ENCODE measurements at regions not wholly inside any gene's neighbourhood (a gene's known extent, or its start where the extent isn't known, plus 50 kb on each side); places are given as distances from the start of the nearest gene placed in this dataset.

GRCh38 chr3:113091417-113091816 is 100.6 kb downstream of the GTPBP8 start:
- in situ Hi-C loops (cut with HindIII; ENCODE audit: low pct_unique_long_range_greater_than_20kb, low sequenced_read_pairs): no loop called here
- no peak for DNase-seq (ENCODE audit: low read depth)

GRCh38 chr3:113092746-113093145 is 102.0 kb downstream of the GTPBP8 start:
- in situ Hi-C loops (cut with HindIII; ENCODE audit: low pct_unique_long_range_greater_than_20kb, low sequenced_read_pairs): no loop called here

GRCh38 chr3:113094337-113095221 is 103.8 kb downstream of the GTPBP8 start:
- in situ Hi-C loops (cut with HindIII; ENCODE audit: low pct_unique_long_range_greater_than_20kb, low sequenced_read_pairs): no loop called here
- no peak for DNase-seq (ENCODE audit: low read depth)

More at GRCh38 chr3:113092746-113093145, 102.0 kb downstream of the GTPBP8 start:
- DNase-seq (ENCODE audit: low read depth): no peak

GRCh38 chr3:113096188-113096892 is 105.6 kb downstream of the GTPBP8 start:
- in situ Hi-C loops (cut with HindIII; ENCODE audit: low pct_unique_long_range_greater_than_20kb, low sequenced_read_pairs): no loop called here
- peak; percentile 11 for DNase-seq (ENCODE audit: low read depth)

GRCh38 chr3:113097960-113098447 is 107.2 kb downstream of the GTPBP8 start:
- in situ Hi-C loops (cut with HindIII; ENCODE audit: low pct_unique_long_range_greater_than_20kb, low sequenced_read_pairs): no loop called here
- peak; percentile 66 for DNase-seq (ENCODE audit: low read depth)

- in situ Hi-C loops (cut with HindIII; ENCODE audit: low pct_unique_long_range_greater_than_20kb, low sequenced_read_pairs): no loop called here
- DNase-seq (ENCODE audit: low read depth): no peak
Observed at GRCh38 chr3:113100063-113100462, 109.3 kb downstream of the GTPBP8 start.

GRCh38 chr3:113103588-113103987 is 107.8 kb upstream of the BOC start:
- in situ Hi-C loops (cut with HindIII; ENCODE audit: low pct_unique_long_range_greater_than_20kb, low sequenced_read_pairs): no loop called here
- no peak for DNase-seq (ENCODE audit: low read depth)

- no peak for DNase-seq (ENCODE audit: low read depth)
Observed at GRCh38 chr3:113104357-113105092, 106.8 kb upstream of the BOC start.

GRCh38 chr3:113105093-113105449 is 106.3 kb upstream of the BOC start:
- in situ Hi-C loops (cut with HindIII; ENCODE audit: low pct_unique_long_range_greater_than_20kb, low sequenced_read_pairs): no loop called here

More at GRCh38 chr3:113104357-113105092, 106.8 kb upstream of the BOC start:
- in situ Hi-C loops (cut with HindIII; ENCODE audit: low pct_unique_long_range_greater_than_20kb, low sequenced_read_pairs): no loop called here

GRCh38 chr3:113105966-113106660 is 105.2 kb upstream of the BOC start:
- in situ Hi-C loops (cut with HindIII; ENCODE audit: low pct_unique_long_range_greater_than_20kb, low sequenced_read_pairs): no loop called here
- DNase-seq (ENCODE audit: low read depth): no peak

More at GRCh38 chr3:113105093-113105449, 106.3 kb upstream of the BOC start:
- no peak for DNase-seq (ENCODE audit: low read depth)

GRCh38 chr3:113110267-113110666 is 101.1 kb upstream of the BOC start:
- in situ Hi-C loops (cut with HindIII; ENCODE audit: low pct_unique_long_range_greater_than_20kb, low sequenced_read_pairs): no loop called here
- no peak for DNase-seq (ENCODE audit: low read depth)

- in situ Hi-C loops (cut with HindIII; ENCODE audit: low pct_unique_long_range_greater_than_20kb, low sequenced_read_pairs): no loop called here
Observed at GRCh38 chr3:113111011-113111707, 100.2 kb upstream of the BOC start.

GRCh38 chr3:113113361-113113760 is 98.0 kb upstream of the BOC start:
- in situ Hi-C loops (cut with HindIII; ENCODE audit: low pct_unique_long_range_greater_than_20kb, low sequenced_read_pairs): no loop called here

More at GRCh38 chr3:113111011-113111707, 100.2 kb upstream of the BOC start:
- no peak for DNase-seq (ENCODE audit: low read depth)

GRCh38 chr3:113117511-113118234 is 93.7 kb upstream of the BOC start:
- in situ Hi-C loops (cut with HindIII; ENCODE audit: low pct_unique_long_range_greater_than_20kb, low sequenced_read_pairs): no loop called here
- no peak for DNase-seq (ENCODE audit: low read depth)

More at GRCh38 chr3:113113361-113113760, 98.0 kb upstream of the BOC start:
- DNase-seq (ENCODE audit: low read depth): no peak

- in situ Hi-C loops (cut with HindIII; ENCODE audit: low pct_unique_long_range_greater_than_20kb, low sequenced_read_pairs): no loop called here
- no peak for DNase-seq (ENCODE audit: low read depth)
Observed at GRCh38 chr3:113118336-113118735, 93.0 kb upstream of the BOC start.

GRCh38 chr3:113124256-113124830 is 87.0 kb upstream of the BOC start:
- DNase-seq (ENCODE audit: low read depth): no peak
- in situ Hi-C loops (cut with HindIII; ENCODE audit: low pct_unique_long_range_greater_than_20kb, low sequenced_read_pairs): no loop called here

- in situ Hi-C loops (cut with HindIII; ENCODE audit: low pct_unique_long_range_greater_than_20kb, low sequenced_read_pairs): no loop called here
- no peak for DNase-seq (ENCODE audit: low read depth)
Observed at GRCh38 chr3:113125951-113126350, 85.4 kb upstream of the BOC start.
